Keratinocyte (primary cell): ENCODE measurements at regions not wholly inside any gene's neighbourhood (a gene's known extent, or its start where the extent isn't known, plus 50 kb on each side); places are given as distances from the start of the nearest gene placed in this dataset.

Experiments used
- DNase-seq: peaks from one replicate; pipeline ENCODE4 v3.0.0-alpha.2; 2011; ENCODE audit warnings: low read depth, missing footprints, low spot score
- FAIRE-seq: peaks from 2 replicates; lab custom pipeline; 2011; peaks lifted over from hg19 to GRCh38; lab: Jason Lieb, UNC
- H2AFZ ChIP-seq: 2 replicates; pipeline ENCODE4 v1.6.0; 2012; ENCODE audit warnings: low read length, control low read depth, inconsistent platforms; ENCODE audit not compliant: control insufficient read depth
- H3K27ac ChIP-seq: 2 replicates; pipeline ENCODE4 v1.5.1; 2011; ENCODE audit warnings: low read length; ENCODE audit not compliant: control insufficient read depth, insufficient read depth
- H3K27me3 ChIP-seq: 3 replicates; pipeline ENCODE4 v1.6.0; 2011; ENCODE audit warnings: low read length; ENCODE audit not compliant: control insufficient read depth, insufficient read depth; ENCODE audit errors: extremely low read depth
- H3K36me3 ChIP-seq, 2 experiments: 2 replicates in 1 of 2; 3 replicates in 1 of 2; pipeline ENCODE4 v1.5.1; 2011; ENCODE audit warnings: low read length in 2 of 2, mild to moderate bottlenecking in 1 of 2; ENCODE audit not compliant: control insufficient read depth in 2 of 2, insufficient read depth in 2 of 2; ENCODE audit errors: extremely low read depth in 1 of 2
- H3K4me1 ChIP-seq: 3 replicates; pipeline ENCODE4 v1.5.1; 2011; ENCODE audit warnings: low read length; ENCODE audit not compliant: control insufficient read depth, insufficient read depth; ENCODE audit errors: extremely low read depth
- H3K4me2 ChIP-seq: 3 replicates; pipeline ENCODE4 v1.6.0; 2011; ENCODE audit warnings: low read depth, low read length; ENCODE audit not compliant: control insufficient read depth, insufficient read depth; ENCODE audit errors: extremely low read depth
- H3K4me3 ChIP-seq, 3 experiments: fragments of 200-600 bp in 1 of 3; sonication (generic) in 1 of 3; 2 replicates in 2 of 3; 3 replicates in 1 of 3; pipeline ENCODE4 v1.5.1; 2011 to 2016; ENCODE audit warnings: low read length in 3 of 3, mild to moderate bottlenecking in 3 of 3, control low read depth in 2 of 3, inconsistent platforms in 1 of 3, low read depth in 1 of 3, mixed read lengths in 1 of 3, mixed run types in 1 of 3, moderate library complexity in 1 of 3; ENCODE audit not compliant: control insufficient read depth in 2 of 3, insufficient read depth in 2 of 3; ENCODE audit errors: extremely low read depth in 1 of 3
- H3K79me2 ChIP-seq: 2 replicates; pipeline ENCODE4 v1.6.0; 2012; ENCODE audit warnings: low read length; ENCODE audit not compliant: control insufficient read depth, insufficient read depth
- H3K9ac ChIP-seq: 3 replicates; pipeline ENCODE4 v1.6.0; 2011; ENCODE audit warnings: low read length; ENCODE audit not compliant: control insufficient read depth, insufficient read depth; ENCODE audit errors: extremely low read depth
- H3K9me1 ChIP-seq: 3 replicates; pipeline ENCODE4 v1.6.0; 2011; ENCODE audit warnings: low read length; ENCODE audit not compliant: control insufficient read depth, insufficient read depth; ENCODE audit errors: extremely low read depth
- H3K9me3 ChIP-seq: 2 replicates; pipeline ENCODE4 v1.5.1; 2012; ENCODE audit warnings: low read depth, low read length; ENCODE audit not compliant: control insufficient read depth
- H4K20me1 ChIP-seq: 3 replicates; pipeline ENCODE4 v1.6.0; 2011; ENCODE audit warnings: low read length; ENCODE audit not compliant: control insufficient read depth, insufficient read depth; ENCODE audit errors: extremely low read depth
- EZH2 ChIP-seq: IDR thresholded peaks from one replicate; pipeline ENCODE4 v1.6.1; 2012; ENCODE audit warnings: inconsistent platforms, mild to moderate bottlenecking, low read length, moderate library complexity
- dilution Hi-C: fragments of 300-500 bp; cut with MboI; formaldehyde crosslinking; loops from one replicate; pipeline ENCODE4 v1.7.0; 2020; ENCODE audit warnings: low sequenced_read_pairs; ENCODE audit not compliant: extremely low pct_ligation_motif_present
- TF ChIP-seq, protein P1 (sequence below), 3 experiments: IDR thresholded peaks in 1 of 3; conservative IDR thresholded peaks in 1 of 3; optimal IDR thresholded peaks in 1 of 3; 2 replicates in 2 of 3; 3 replicates in 1 of 3; pipeline versions ENCODE3 to v1.5.1; 2011; ENCODE audit warnings: low read length in 3 of 3, mild to moderate bottlenecking in 3 of 3, moderate library complexity in 2 of 3, control low read depth in 1 of 3, inconsistent platforms in 1 of 3; ENCODE audit not compliant: insufficient read depth in 2 of 3; ENCODE audit errors: extremely low read depth in 1 of 3

DNA sequence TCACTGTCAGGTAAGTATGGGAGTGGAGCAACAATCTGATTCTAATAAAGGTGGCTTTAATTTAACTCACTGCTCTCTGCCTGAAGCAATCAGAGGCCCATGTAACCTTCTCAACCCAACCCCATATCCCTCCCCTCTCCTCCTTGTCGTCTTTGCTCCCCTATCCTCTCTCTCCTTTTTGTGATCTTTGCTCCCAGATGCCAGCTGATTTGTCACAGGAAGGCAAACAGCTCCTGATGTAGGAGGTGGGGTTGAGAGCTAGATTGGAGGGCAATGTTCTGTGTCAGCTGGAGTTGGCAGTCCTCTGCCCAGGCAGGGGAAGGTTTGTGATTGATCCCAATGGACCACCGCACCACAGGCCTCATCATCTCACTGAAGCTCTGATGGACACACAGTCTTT is 101.4 kb upstream of the PIK3CG start:
- Histone ChIP-seq H3K9me3 (no peaks in the 10 kb centered on the region), H3K9ac (no peak overlapping the region), H3K4me3 (no peak overlapping the region), H3K4me2 (no peak overlapping the region), H4K20me1 (no peaks in the 10 kb centered on the region), H3K4me1 (peaks cover 7% of the 10 kb centered on the region), H3K9me1 (no peaks in the 10 kb centered on the region), H3K27ac (no peak overlapping the region), H3K36me3 (no peaks in the 10 kb centered on the region), H2AFZ (no peak overlapping the region), H3K27me3 (no peaks in the 10 kb centered on the region), H3K79me2 (no peaks in the 10 kb centered on the region)
- TF ChIP-seq, protein P1, sequence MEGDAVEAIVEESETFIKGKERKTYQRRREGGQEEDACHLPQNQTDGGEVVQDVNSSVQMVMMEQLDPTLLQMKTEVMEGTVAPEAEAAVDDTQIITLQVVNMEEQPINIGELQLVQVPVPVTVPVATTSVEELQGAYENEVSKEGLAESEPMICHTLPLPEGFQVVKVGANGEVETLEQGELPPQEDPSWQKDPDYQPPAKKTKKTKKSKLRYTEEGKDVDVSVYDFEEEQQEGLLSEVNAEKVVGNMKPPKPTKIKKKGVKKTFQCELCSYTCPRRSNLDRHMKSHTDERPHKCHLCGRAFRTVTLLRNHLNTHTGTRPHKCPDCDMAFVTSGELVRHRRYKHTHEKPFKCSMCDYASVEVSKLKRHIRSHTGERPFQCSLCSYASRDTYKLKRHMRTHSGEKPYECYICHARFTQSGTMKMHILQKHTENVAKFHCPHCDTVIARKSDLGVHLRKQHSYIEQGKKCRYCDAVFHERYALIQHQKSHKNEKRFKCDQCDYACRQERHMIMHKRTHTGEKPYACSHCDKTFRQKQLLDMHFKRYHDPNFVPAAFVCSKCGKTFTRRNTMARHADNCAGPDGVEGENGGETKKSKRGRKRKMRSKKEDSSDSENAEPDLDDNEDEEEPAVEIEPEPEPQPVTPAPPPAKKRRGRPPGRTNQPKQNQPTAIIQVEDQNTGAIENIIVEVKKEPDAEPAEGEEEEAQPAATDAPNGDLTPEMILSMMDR (optimal IDR thresholded peaks at IDR 0.05 in 1 of 3, IDR thresholded peaks at IDR 0.05 in 1 of 3, conservative IDR thresholded peaks at IDR 0.05 in 1 of 3; ENCODE audit: extremely low read depth in 1 of 3, insufficient read depth in 2 of 3, low read length in 3 of 3) = no peak
- TF ChIP-seq EZH2 = no peak
- DNase-seq (no peak), FAIRE-seq (no peak)
- dilution Hi-C loops = no loop called here

DNA sequence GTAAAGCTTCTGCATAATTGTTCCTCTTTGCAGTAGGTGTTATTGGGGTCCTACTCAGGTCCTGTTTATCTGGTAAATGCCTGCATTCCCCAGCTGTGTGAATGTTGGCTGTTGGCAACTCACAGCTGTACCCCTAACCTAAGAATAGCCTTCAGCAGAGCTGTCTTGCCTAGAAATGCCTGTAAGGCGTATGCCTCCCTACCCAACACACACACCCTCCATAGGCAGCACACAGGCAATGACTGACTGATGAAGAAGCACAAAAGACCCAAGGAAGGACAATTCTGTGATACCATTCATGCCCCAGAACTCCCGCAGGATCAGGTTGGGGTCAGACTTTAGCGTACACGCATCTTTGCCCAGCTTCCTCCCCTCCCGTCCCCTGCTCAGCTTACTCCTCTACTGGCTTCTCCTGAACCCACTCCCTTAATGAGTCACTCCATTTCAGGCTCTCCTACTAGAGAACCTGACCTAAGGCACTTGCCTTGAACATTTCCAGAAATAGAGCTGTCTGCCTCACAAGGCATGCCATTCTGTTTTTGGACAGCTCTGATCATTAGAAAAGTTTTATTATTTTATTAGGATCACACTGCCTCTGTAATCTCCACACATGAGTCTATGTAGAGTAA is 99.2 kb upstream of the PIK3CG start:
- TF ChIP-seq, protein P1 (optimal IDR thresholded peaks at IDR 0.05 in 1 of 3, IDR thresholded peaks at IDR 0.05 in 1 of 3, conservative IDR thresholded peaks at IDR 0.05 in 1 of 3; ENCODE audit: extremely low read depth in 1 of 3, insufficient read depth in 2 of 3, low read length in 3 of 3) = no peak
- TF ChIP-seq EZH2 = no peak
- Histone ChIP-seq H3K9me1 (no peaks in the 10 kb centered on the region), H3K9me3 (no peaks in the 10 kb centered on the region), H3K4me1 (peaks cover 15% of the 10 kb centered on the region), H3K36me3 (no peaks in the 10 kb centered on the region), H3K9ac (no peak overlapping the region), H3K4me3 (no peak overlapping the region), H3K4me2 (no peak overlapping the region), H4K20me1 (no peaks in the 10 kb centered on the region), H3K27ac (no peak overlapping the region), H3K79me2 (no peaks in the 10 kb centered on the region), H3K27me3 (no peaks in the 10 kb centered on the region), H2AFZ (no peak overlapping the region)
- no peak for DNase-seq
- dilution Hi-C loops = no loop called here
- FAIRE-seq = no peak
